T-cell (primary cell): ENCODE measurements at regions not wholly inside any gene's neighbourhood (a gene's known extent, or its start where the extent isn't known, plus 50 kb on each side); places are given as distances from the start of the nearest gene placed in this dataset.

ENCODE experiments used
- ATAC-seq, 4 experiments: fragments of 200-7000 bp in 3 of 4; fragments of 150-1000 bp in 1 of 4; cut with Tn5 transposase; replicated peaks in 1 of 4; 1 replicate in 3 of 4; 2 replicates in 1 of 4; pipeline ENCODE4 v1.10.0; 2021; ENCODE audit warnings: moderate library complexity in 3 of 4, mild to moderate bottlenecking in 2 of 4, moderate number of reproducible peaks in 1 of 4
- CTCF ChIA-PET, 2 donors: fragments of 300-600 bp; sonication (Branson Sonifier 250); formaldehyde crosslinking; loops; one replicate each; lab custom pipeline; 2022; ENCODE audit warnings: antibody characterized with exemption in 2 of 2; lab: Charles Lee
- POLR2A ChIA-PET, 2 donors: fragments of 300-600 bp; sonication (Branson Sonifier 250); formaldehyde crosslinking; loops; one replicate each; lab custom pipeline; 2022; ENCODE audit warnings: antibody characterized with exemption in 2 of 2; lab: Charles Lee
- DNase-seq, 35 experiments: peaks; one replicate each; pipeline versions ENCODE4 v3.0.0 to v3.0.0-alpha.2; 2013 to 2023
- H3K27ac ChIP-seq: one replicate; pipeline ENCODE4 v1.5.1; 2013; ENCODE audit warnings: low read length
- H3K27me3 ChIP-seq, 2 experiments: replicated peaks in 1 of 2; 1 replicate in 1 of 2; 2 replicates in 1 of 2; pipeline versions ENCODE4 v1.6.1 to v1.7.0; 2013; ENCODE audit warnings: low read length in 1 of 2, mixed read lengths in 1 of 2; ENCODE audit not compliant: control insufficient read depth in 2 of 2, insufficient read depth in 2 of 2; ENCODE audit errors: extremely low read depth in 1 of 2
- H3K36me3 ChIP-seq, 2 donors: 1 replicate in 1 of 2; 2 replicates in 1 of 2; pipeline versions ENCODE4 v1.6.1 to v1.7.0; 2013; ENCODE audit warnings: low read length in 1 of 2; ENCODE audit not compliant: control insufficient read depth in 2 of 2, insufficient read depth in 1 of 2; ENCODE audit errors: extremely low read depth in 1 of 2
- H3K4me1 ChIP-seq, 2 experiments: 1 replicate in 1 of 2; 2 replicates in 1 of 2; pipeline versions ENCODE4 v1.6.1 to v1.7.0; 2013; ENCODE audit warnings: low read length in 2 of 2, mixed read lengths in 1 of 2; ENCODE audit not compliant: insufficient read depth in 2 of 2, control insufficient read depth in 1 of 2; ENCODE audit errors: extremely low read depth in 1 of 2
- H3K4me3 ChIP-seq, 2 donors: 1 replicate in 1 of 2; 2 replicates in 1 of 2; pipeline versions ENCODE4 v1.5.1 to v1.7.0; 2013; ENCODE audit warnings: mild to moderate bottlenecking in 2 of 2, low read length in 1 of 2, moderate library complexity in 1 of 2; ENCODE audit not compliant: control insufficient read depth in 1 of 2; ENCODE audit errors: extremely low read depth in 1 of 2
- H3K9me3 ChIP-seq: 2 replicates; pipeline ENCODE4 v1.7.0; 2013
- H3K27ac Mint-ChIP-seq, 2 donors: one replicate each; pipeline ENCODE4 v1.8.0; 2020 to 2021; ENCODE audit warnings: mild to moderate bottlenecking in 2 of 2, mixed read lengths in 2 of 2
- H3K27me3 Mint-ChIP-seq, 2 donors: one replicate each; pipeline ENCODE4 v1.8.0; 2021 to 2022; ENCODE audit warnings: mixed read lengths in 2 of 2
- H3K36me3 Mint-ChIP-seq: one replicate; pipeline ENCODE4 v1.8.0; 2021; ENCODE audit warnings: mixed read lengths
- H3K4me1 Mint-ChIP-seq, 3 donors: one replicate each; pipeline ENCODE4 v1.8.0; 2020 to 2022; ENCODE audit warnings: mixed read lengths in 3 of 3, mild to moderate bottlenecking in 1 of 3
- H3K4me3 Mint-ChIP-seq, 3 donors: one replicate each; pipeline ENCODE4 v1.8.0; 2020 to 2022; ENCODE audit warnings: mild to moderate bottlenecking in 3 of 3, mixed read lengths in 3 of 3, moderate library complexity in 3 of 3
- H3K9me3 Mint-ChIP-seq, 3 donors: one replicate each; pipeline ENCODE4 v1.8.0; 2020 to 2022; ENCODE audit warnings: mixed read lengths in 3 of 3
- WGBS: methylation state at CpG from one replicate; pipeline ENCODE4 v1.1.5; 2013; ENCODE audit warnings: missing lambda C conversion rate; ENCODE audit not compliant: insufficient coverage; 5-methylcytosine and 5-hydroxymethylcytosine counted together

- POLR2A ChIA-PET, result no interaction called here
- H3K9me3 ChIP-seq, result no peaks in the 10 kb centered on the region
- H3K4me3 Mint-ChIP-seq, result no peak overlapping the region
These were observed 52.2 kb upstream of the RCOR3 start for GRCh38 chr1:211206981-211207380.

GRCh38 chr1:211200311-211200710, 58.9 kb upstream of the RCOR3 start:
- no peak overlapping the region for H3K4me3 ChIP-seq
- no peaks in the 10 kb centered on the region for H3K36me3 Mint-ChIP-seq
- H3K9me3 ChIP-seq, result no peaks in the 10 kb centered on the region
- POLR2A ChIA-PET, result interaction anchor here in 1 of 2 donors (0.6 kb wide), 1 partner anchor 29 kb away, joined by 4 read pairs; no protein-coding TSS in a partner anchor
- no peak overlapping the region for H3K27ac Mint-ChIP-seq
- ATAC-seq, result no peak
- H3K27me3 ChIP-seq, result no peaks in the 10 kb centered on the region
- DNase-seq, result no peak
- 82% methylated on average over 3 of the region's 5 CpGs for WGBS
- H3K9me3 Mint-ChIP-seq, result peaks cover 0 to 7% (median 4%) of the 10 kb centered on the region in 3 donors
- H3K27ac ChIP-seq, result no peak overlapping the region
- CTCF ChIA-PET, result interaction anchor here in 1 of 2 donors (0.5 kb wide), 1 partner anchor 29 kb away, joined by 3 read pairs; no protein-coding TSS in a partner anchor
- H3K4me1 ChIP-seq, result no peaks in the 10 kb centered on the region
- H3K36me3 ChIP-seq, result no peaks in the 10 kb centered on the region
- no peaks in the 10 kb centered on the region for H3K4me1 Mint-ChIP-seq
- no peak overlapping the region for H3K4me3 Mint-ChIP-seq
- H3K27me3 Mint-ChIP-seq, result peaks cover 1 to 4% of the 10 kb centered on the region in 2 donors

More at GRCh38 chr1:211206981-211207380, 52.2 kb upstream of the RCOR3 start:
- Mint-ChIP-seq H3K4me1 (no peaks in the 10 kb centered on the region), H3K36me3 (no peaks in the 10 kb centered on the region), H3K9me3 (peaks cover 0 to 4% (median 0%) of the 10 kb centered on the region in 3 donors), H3K27me3 (peaks cover 1 to 4% of the 10 kb centered on the region in 2 donors), H3K27ac (no peak overlapping the region)
- Histone ChIP-seq H3K4me3 (no peak overlapping the region), H3K4me1 (no peaks in the 10 kb centered on the region), H3K36me3 (no peaks in the 10 kb centered on the region), H3K27me3 (peaks cover 0 to 3% of the 10 kb centered on the region in 2 experiments), H3K27ac (no peak overlapping the region)
- DNase-seq (no peak), ATAC-seq (no peak)
- WGBS, result 98% methylated on average over 31 of the region's 33 CpGs
- CTCF ChIA-PET, result no interaction called here

GRCh38 chr1:211198880-211199279, 60.3 kb upstream of the RCOR3 start:
- Mint-ChIP-seq H3K4me1 (no peaks in the 10 kb centered on the region), H3K27me3 (peaks cover 1 to 4% of the 10 kb centered on the region in 2 donors), H3K9me3 (peaks cover 0 to 7% (median 4%) of the 10 kb centered on the region in 3 donors), H3K27ac (no peak overlapping the region), H3K36me3 (no peaks in the 10 kb centered on the region), H3K4me3 (no peak overlapping the region)
- H3K27ac ChIP-seq, result no peak overlapping the region
- H3K4me1 ChIP-seq, result no peaks in the 10 kb centered on the region
- WGBS, result no CpG with 5 or more reads among the region's 4 CpGs
- no peak overlapping the region for H3K4me3 ChIP-seq
- ChIA-PET POLR2A (no interaction called here), CTCF (no interaction called here)
- no peaks in the 10 kb centered on the region for H3K27me3 ChIP-seq
- DNase-seq (no peak), ATAC-seq (no peak)
- no peaks in the 10 kb centered on the region for H3K36me3 ChIP-seq
- H3K9me3 ChIP-seq, result no peaks in the 10 kb centered on the region

GRCh38 chr1:211198111-211198510, 61.1 kb upstream of the RCOR3 start:
- Mint-ChIP-seq H3K4me3 (no peak overlapping the region), H3K27ac (no peak overlapping the region), H3K36me3 (no peaks in the 10 kb centered on the region), H3K27me3 (peaks cover 2 to 3% of the 10 kb centered on the region in 2 donors), H3K9me3 (peaks cover 0 to 7% (median 4%) of the 10 kb centered on the region in 3 donors), H3K4me1 (no peaks in the 10 kb centered on the region)
- 83% methylated on average over 2 of the region's 4 CpGs for WGBS
- no peaks in the 10 kb centered on the region for H3K36me3 ChIP-seq
- DNase-seq (no peak), ATAC-seq (no peak)
- ChIA-PET CTCF (no interaction called here), POLR2A (no interaction called here)
- no peak overlapping the region for H3K27ac ChIP-seq
- no peaks in the 10 kb centered on the region for H3K9me3 ChIP-seq
- H3K4me1 ChIP-seq, result no peaks in the 10 kb centered on the region
- no peak overlapping the region for H3K4me3 ChIP-seq
- H3K27me3 ChIP-seq, result peaks cover 0 to 2% of the 10 kb centered on the region in 2 experiments

- no peak overlapping the region for H3K4me3 ChIP-seq
- H3K4me1 Mint-ChIP-seq, result peaks cover 0 to 5% (median 4%) of the 10 kb centered on the region in 3 donors
- H3K36me3 ChIP-seq, result no peaks in the 10 kb centered on the region
- WGBS, result no CpG with 5 or more reads among the region's 1 CpG
- ATAC-seq (no peak), DNase-seq (no peak)
- H3K4me3 Mint-ChIP-seq, result no peak overlapping the region
- H3K27ac ChIP-seq, result no peak overlapping the region
- H3K9me3 ChIP-seq, result no peaks in the 10 kb centered on the region
- POLR2A ChIA-PET, result no interaction called here
- no peaks in the 10 kb centered on the region for H3K4me1 ChIP-seq
- peaks cover 0 to 7% (median 4%) of the 10 kb centered on the region in 3 donors for H3K9me3 Mint-ChIP-seq
- CTCF ChIA-PET, result no interaction called here
- H3K36me3 Mint-ChIP-seq, result no peaks in the 10 kb centered on the region
- no peak overlapping the region for H3K27ac Mint-ChIP-seq
- peaks cover 0 to 3% of the 10 kb centered on the region in 2 donors for H3K27me3 Mint-ChIP-seq
- peaks cover 0 to 2% of the 10 kb centered on the region in 2 experiments for H3K27me3 ChIP-seq
These were observed 62.3 kb upstream of the RCOR3 start for GRCh38 chr1:211196880-211197279.

- Mint-ChIP-seq H3K27ac (no peak overlapping the region), H3K4me1 (peaks cover 9 to 12% (median 9%) of the 10 kb centered on the region in 3 donors), H3K9me3 (peaks cover 0 to 7% (median 4%) of the 10 kb centered on the region in 3 donors), H3K36me3 (no peaks in the 10 kb centered on the region), H3K4me3 (no peak overlapping the region), H3K27me3 (peaks cover 0 to 3% of the 10 kb centered on the region in 2 donors)
- no CpG with 5 or more reads among the region's 1 CpG for WGBS
- H3K36me3 ChIP-seq, result no peaks in the 10 kb centered on the region
- H3K9me3 ChIP-seq, result no peaks in the 10 kb centered on the region
- ATAC-seq (no peak), DNase-seq (no peak)
- no peak overlapping the region for H3K27ac ChIP-seq
- peaks cover 0 to 2% of the 10 kb centered on the region in 2 experiments for H3K27me3 ChIP-seq
- no peaks in the 10 kb centered on the region for H3K4me1 ChIP-seq
- H3K4me3 ChIP-seq, result no peak overlapping the region
- ChIA-PET POLR2A (no interaction called here), CTCF (no interaction called here)
These were observed 60.9 kb upstream of the KCNH1 start for GRCh38 chr1:211194826-211195225.
